Heart left ventricle (tissue), 16 donors: ENCODE measurements at regions not wholly inside any gene's neighbourhood (a gene's known extent, or its start where the extent isn't known, plus 50 kb on each side); places are given as distances from the start of the nearest gene placed in this dataset.
"Not testable (repeated sequence)": the region's sequence is repeated elsewhere in the genome, so short reads cannot be mapped to it uniquely, and the experiment has no call there.

ENCODE experiments used
- ATAC-seq, 4 donors: fragments of 200-7000 bp; cut with Tn5 transposase; one replicate each; pipeline ENCODE4 v1.9.1; 2020 to 2022; ENCODE audit warnings: moderate library complexity in 4 of 4, mild to moderate bottlenecking in 3 of 4, moderate number of reproducible peaks in 1 of 4
- DNase-seq, 5 donors: peaks; one replicate each; pipeline ENCODE4 v3.0.0-alpha.2; 2020
- H3K27ac ChIP-seq, 12 donors: fragments of 200-600 bp; sonication (generic) in 4 of 12; one replicate each; pipeline versions ENCODE4 v1.5.0 to v1.8.0; 2016 to 2022; ENCODE audit warnings: mild to moderate bottlenecking in 2 of 12
- H3K27me3 ChIP-seq, 9 donors: fragments of 200-600 bp; sonication (generic) in 2 of 9; one replicate each; pipeline versions ENCODE4 v1.5.1 to v1.8.0; 2016 to 2022; ENCODE audit warnings: mild to moderate bottlenecking in 3 of 9
- H3K36me3 ChIP-seq, 9 donors: fragments of 200-600 bp; sonication (generic) in 2 of 9; one replicate each; pipeline versions ENCODE4 v1.5.0 to v1.8.0; 2018 to 2022; ENCODE audit warnings: mild to moderate bottlenecking in 2 of 9
- H3K4me1 ChIP-seq, 12 donors: fragments of 200-600 bp; sonication (generic) in 4 of 12; one replicate each; pipeline versions ENCODE4 v1.5.0 to v1.8.0; 2016 to 2022; ENCODE audit warnings: mild to moderate bottlenecking in 3 of 12
- H3K4me3 ChIP-seq, 12 donors: fragments of 200-600 bp; sonication (generic) in 4 of 12; one replicate each; pipeline versions ENCODE4 v1.5.0 to v1.8.0; 2017 to 2022; ENCODE audit warnings: mild to moderate bottlenecking in 9 of 12, moderate library complexity in 4 of 12
- H3K9me3 ChIP-seq, 12 donors: fragments of 200-600 bp; sonication (generic) in 4 of 12; one replicate each; pipeline versions ENCODE4 v1.5.0 to v1.8.0; 2016 to 2022; ENCODE audit warnings: mild to moderate bottlenecking in 1 of 12
- POLR2A ChIP-seq, 2 donors: fragments of 450-650 bp; IDR thresholded peaks; one replicate each; pipeline ENCODE4 v1.6.1; 2017; ENCODE audit warnings: antibody characterized with exemption in 2 of 2, mild to moderate bottlenecking in 2 of 2, moderate library complexity in 2 of 2
- WGBS, 4 donors: extraction: QIAGEN DNeasy Blood & Tissue Kit in 2 of 4; methylation state at CpG; one replicate each; pipeline versions ENCODE4 v1.1.5 to v1.1.7; 2013 to 2018; 5-methylcytosine and 5-hydroxymethylcytosine counted together
- intact Hi-C, 10 donors: fragments of 100-400 bp; cut with DNase I; formaldehyde crosslinking; loops; one replicate each; pipeline versions ENCODE4 v1.11.1 to v1.14.2; 2022
- TF ChIP-seq, protein P1 (sequence below), 12 donors: fragments of 200-600 bp; sonication (generic) in 4 of 12; IDR thresholded peaks; one replicate each; pipeline versions ENCODE4 v1.5.0 to v1.8.0; 2018 to 2022; ENCODE audit warnings: antibody characterized with exemption in 12 of 12, mild to moderate bottlenecking in 5 of 12
- donor health status: ischemic (EF 13 %, LVEDD 7.1; RV severe dilation, severe dysfunction).
- donor health status: healthy with polysubstance abuse.
- donor health status: DM: no; HTN: yes; CAD: no.
- donor health status: DM: no; HTN: no; CAD: no.
- donor health status: ischemic (EF 25% LVEDD 6.9; RV normal size, moderate dysfunction).
- donor health status: ischemic (EF 25% LVEDD 5.7; RV mildly dilated, moderate dysfunction).
- donor health status: healthy.
- donor health status: DM: yes; HTN: yes; CAD: no.
- donor health status: ischemic (EF 35%, LVEDD 5.7; RV mildly dilated, moderate dysfunction).
- donor health status: nonischemic (EF 11% LVEDD 7.7; RV severe dilation, severe dysfunction).
- donor health status: DM: yes; HTN: yes; CAD: no.
- donor health status: PGD.
- donor health status: ischemic (EF 29% LVEDD 5.4; RV normal size, mild dysfunction).
- donor health status: nonischemic (EF 23%, LVEDD 6.1; RV moderate dilation, normal function).

DNA sequence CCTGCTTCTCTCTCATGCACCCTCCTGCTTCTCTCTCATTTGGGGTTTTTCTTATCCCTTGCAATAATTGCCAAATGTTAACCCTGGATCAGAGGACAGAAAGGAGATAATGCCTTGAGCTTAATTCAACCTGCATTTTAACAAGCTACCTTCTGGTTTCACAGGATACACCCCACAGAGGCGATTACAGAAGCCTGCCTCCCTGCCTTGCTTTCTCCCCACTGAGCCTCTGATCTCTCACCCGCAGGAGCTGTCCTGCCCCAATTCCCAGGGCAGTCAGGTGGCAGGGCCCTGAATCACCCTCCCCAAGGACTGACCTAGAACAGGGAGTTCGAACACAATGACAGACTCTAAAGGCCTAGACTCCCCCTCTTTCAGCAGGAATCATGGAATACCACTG lies 959.5 kb downstream of the GRID1 start:
- Histone ChIP-seq H3K9me3 (peaks cover 0 to 16% (median 1%) of the 10 kb centered on the region in 12 donors), H3K4me3 (no peak overlapping the region), H3K36me3 (no peaks in the 10 kb centered on the region), H3K27ac (no peak overlapping the region), H3K4me1 (no peaks in the 10 kb centered on the region), H3K27me3 (no peaks in the 10 kb centered on the region)
- no peak for TF ChIP-seq POLR2A (IDR thresholded peaks at IDR 0.05)
- TF ChIP-seq, protein P1, sequence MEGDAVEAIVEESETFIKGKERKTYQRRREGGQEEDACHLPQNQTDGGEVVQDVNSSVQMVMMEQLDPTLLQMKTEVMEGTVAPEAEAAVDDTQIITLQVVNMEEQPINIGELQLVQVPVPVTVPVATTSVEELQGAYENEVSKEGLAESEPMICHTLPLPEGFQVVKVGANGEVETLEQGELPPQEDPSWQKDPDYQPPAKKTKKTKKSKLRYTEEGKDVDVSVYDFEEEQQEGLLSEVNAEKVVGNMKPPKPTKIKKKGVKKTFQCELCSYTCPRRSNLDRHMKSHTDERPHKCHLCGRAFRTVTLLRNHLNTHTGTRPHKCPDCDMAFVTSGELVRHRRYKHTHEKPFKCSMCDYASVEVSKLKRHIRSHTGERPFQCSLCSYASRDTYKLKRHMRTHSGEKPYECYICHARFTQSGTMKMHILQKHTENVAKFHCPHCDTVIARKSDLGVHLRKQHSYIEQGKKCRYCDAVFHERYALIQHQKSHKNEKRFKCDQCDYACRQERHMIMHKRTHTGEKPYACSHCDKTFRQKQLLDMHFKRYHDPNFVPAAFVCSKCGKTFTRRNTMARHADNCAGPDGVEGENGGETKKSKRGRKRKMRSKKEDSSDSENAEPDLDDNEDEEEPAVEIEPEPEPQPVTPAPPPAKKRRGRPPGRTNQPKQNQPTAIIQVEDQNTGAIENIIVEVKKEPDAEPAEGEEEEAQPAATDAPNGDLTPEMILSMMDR (IDR thresholded peaks at IDR 0.05): no peak
- ATAC-seq (no peak), DNase-seq (no peak)
- 59 to 81% (median 70%) methylated on average over 3 of the region's 3 CpGs for WGBS, 4 donors
- intact Hi-C loops: no loop called here

DNA sequence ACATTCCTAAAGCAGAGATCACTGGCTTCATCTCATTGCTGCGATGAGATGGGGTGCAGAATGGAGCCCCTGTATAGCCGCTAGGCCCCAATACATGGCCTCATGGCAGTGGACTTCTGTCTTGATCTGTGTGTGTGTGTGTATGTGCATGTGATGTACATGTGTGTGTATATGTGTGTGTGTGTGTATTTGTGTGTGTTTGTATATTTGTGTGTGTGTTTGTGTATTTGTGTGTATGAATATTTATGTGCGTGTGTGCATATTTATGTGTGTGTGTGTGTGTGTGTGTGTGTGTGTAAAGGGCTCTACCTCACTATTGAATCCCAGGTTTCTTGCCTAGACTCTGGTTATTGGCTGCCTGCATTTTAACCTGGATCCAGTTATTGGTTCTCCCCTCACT lies 958.2 kb downstream of the GRID1 start:
- Histone ChIP-seq H3K27ac (no peak overlapping the region), H3K4me3 (no peak overlapping the region), H3K36me3 (no peaks in the 10 kb centered on the region), H3K27me3 (no peaks in the 10 kb centered on the region), H3K9me3 (peaks cover 0 to 16% (median 1%) of the 10 kb centered on the region in 12 donors), H3K4me1 (no peaks in the 10 kb centered on the region)
- 93 to 99% (median 95%) methylated on average over 2 to 3 of the region's 3 CpGs for WGBS, 4 donors
- intact Hi-C loops: no loop called here
- DNase-seq (no peak), ATAC-seq (no peak)
- no peak for TF ChIP-seq POLR2A (IDR thresholded peaks at IDR 0.05)
- TF ChIP-seq, protein P1 (IDR thresholded peaks at IDR 0.05): no peak

DNA sequence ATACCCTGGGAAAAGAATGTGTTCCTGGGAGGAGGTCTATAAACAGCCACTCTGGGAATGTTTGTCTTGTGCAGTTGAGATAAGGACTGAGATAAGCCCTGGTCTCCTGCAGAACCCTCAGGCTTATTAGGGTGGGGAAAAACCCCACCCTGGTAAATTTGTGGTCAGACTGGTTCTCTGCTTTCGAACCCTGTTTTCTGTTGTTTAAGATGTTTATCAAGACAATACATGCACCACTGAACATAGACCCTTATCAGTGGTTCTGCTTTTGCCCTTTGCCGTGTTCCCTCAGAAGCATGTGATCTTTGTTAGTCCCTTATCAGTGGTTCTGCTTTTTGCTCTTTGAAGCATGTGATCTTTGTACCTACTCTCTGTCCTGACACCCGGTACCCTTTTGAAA lies 956.0 kb downstream of the GRID1 start:
- H3K4me3 ChIP-seq, DNase-seq: not testable (repeated sequence)
- WGBS, 4 donors: 55 to 70% (median 61%) methylated on average over 3 of the region's 3 CpGs

DNA sequence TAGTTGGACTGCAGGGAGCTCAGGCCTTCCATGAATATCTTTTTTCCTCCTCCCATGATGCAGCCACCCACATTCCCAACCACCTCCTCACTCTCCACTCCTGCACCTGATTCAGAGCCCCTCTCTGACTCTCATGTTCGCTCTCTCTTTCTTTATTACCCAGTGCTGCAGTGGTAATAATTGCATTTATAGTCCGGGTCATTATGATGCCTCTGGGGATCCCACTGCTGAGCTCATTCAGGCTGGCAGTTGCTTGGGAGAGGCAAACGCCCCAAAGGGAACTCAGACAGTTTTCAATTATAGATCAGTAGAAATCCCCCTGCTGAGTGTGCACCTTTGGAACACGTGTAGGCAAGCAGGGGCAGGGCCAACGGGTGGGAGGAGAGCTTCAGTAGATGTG lies 953.0 kb downstream of the GRID1 start:
- no peaks in the 10 kb centered on the region for H3K4me1 ChIP-seq
- whole genome bisulfite sequencing, 4 donors: 50 to 68% (median 63%) methylated on average over 5 of the region's 5 CpGs
- no peak overlapping the region for H3K27ac ChIP-seq
- ATAC-seq (no peak), DNase-seq (no peak)
- H3K27me3 ChIP-seq: no peaks in the 10 kb centered on the region
- H3K36me3 ChIP-seq: no peaks in the 10 kb centered on the region
- TF ChIP-seq POLR2A (IDR thresholded peaks at IDR 0.05): no peak
- TF ChIP-seq, protein P1 (IDR thresholded peaks at IDR 0.05): no peak
- no peak overlapping the region for H3K4me3 ChIP-seq
- peaks cover 0 to 16% (median 1%) of the 10 kb centered on the region in 12 donors for H3K9me3 ChIP-seq
- intact Hi-C loops: no loop called here

More for the DNA sequence above, 956.0 kb downstream of the GRID1 start:
- H3K27me3 ChIP-seq, intact Hi-C loops, H3K36me3 ChIP-seq, H3K27ac ChIP-seq, H3K4me1 ChIP-seq, ATAC-seq: not testable (repeated sequence)
- H3K9me3 ChIP-seq: peaks cover 0 to 16% (median 1%) of the 10 kb centered on the region in 12 donors

DNA sequence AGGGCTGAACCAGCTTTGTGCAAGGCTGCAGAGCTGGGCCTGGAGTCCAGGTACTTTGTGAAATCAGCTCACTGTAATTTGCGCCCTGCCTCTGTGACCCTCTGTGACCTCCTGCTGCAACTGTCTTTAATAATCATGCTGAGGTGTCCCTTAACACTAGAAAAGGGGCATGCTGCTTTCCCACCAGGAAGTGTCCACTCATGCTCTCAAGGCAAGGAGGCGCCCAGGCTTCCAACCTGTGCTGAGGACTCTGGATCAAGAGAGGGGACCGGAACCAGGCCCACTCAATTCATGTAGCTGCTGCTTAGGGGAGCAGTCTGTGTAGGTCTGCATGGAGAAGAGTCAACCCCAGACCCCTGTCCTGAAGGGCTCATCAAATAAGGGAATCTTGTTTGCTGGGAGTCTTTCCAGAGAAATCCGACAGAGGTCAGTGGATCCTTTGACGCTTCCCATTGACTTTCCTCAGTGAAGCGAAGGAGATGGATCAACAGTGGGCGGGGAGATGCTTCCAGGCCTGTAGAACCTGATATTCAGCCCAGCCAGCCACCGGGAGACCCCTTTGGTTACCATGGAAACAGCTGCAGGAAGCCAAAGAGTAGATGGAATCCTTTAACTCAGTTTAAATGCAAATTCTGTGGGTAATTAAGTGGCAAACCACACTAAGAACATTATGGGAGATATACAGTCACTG lies 945.9 kb downstream of the GRID1 start:
- DNase-seq (no peak), ATAC-seq (no peak)
- TF ChIP-seq, protein P1 (IDR thresholded peaks at IDR 0.05): no peak
- TF ChIP-seq POLR2A (IDR thresholded peaks at IDR 0.05): no peak
- Histone ChIP-seq H3K9me3 (no peaks in the 10 kb centered on the region), H3K27me3 (no peaks in the 10 kb centered on the region), H3K4me1 (no peaks in the 10 kb centered on the region), H3K4me3 (no peak overlapping the region), H3K27ac (no peak overlapping the region), H3K36me3 (no peaks in the 10 kb centered on the region)
- intact Hi-C loops: no loop called here
- WGBS, 4 donors: 62 to 73% (median 63%) methylated on average over 8 of the region's 8 CpGs
